ENCODE measurements at regions not wholly inside any gene's neighbourhood (a gene's known extent, or its start where the extent isn't known, plus 50 kb on each side); places are given as distances from the start of the nearest gene placed in this dataset.
"Not testable (repeated sequence)": the region's sequence is repeated elsewhere in the genome, so short reads cannot be mapped to it uniquely, and the experiment has no call there.

GRCh38 chr15:54749461-54749860 is 447.3 kb downstream of the RSL24D1 start:
- DNase-seq (ENCODE audit: low read depth in 2 of 2), result not testable (repeated sequence)

- no peak for DNase-seq (ENCODE audit: low read depth in 2 of 2)
Measured at GRCh38 chr15:54722342-54722986, 474.3 kb downstream of the RSL24D1 start.

GRCh38 chr15:54719325-54719724 is 477.4 kb downstream of the RSL24D1 start:
- no peak for DNase-seq (ENCODE audit: low read depth in 2 of 2)

- DNase-seq (ENCODE audit: low read depth in 2 of 2), result no peak
Measured at GRCh38 chr15:54707805-54708752, 488.7 kb downstream of the RSL24D1 start.

- DNase-seq (ENCODE audit: low read depth in 2 of 2), result no peak
Measured at GRCh38 chr15:54687628-54688027, 509.1 kb downstream of the RSL24D1 start.

All from stimulated activated CD4-positive, alpha-beta T cell treated with anti-CD3 and anti-CD28 coated beads, Interleukin-4, amount 100 ng/mL, for 48 hours (primary cell).